NCI-H2081 treated with DMSO at 0.1 percent for 48 hours (cell line): ENCODE measurements at regions not wholly inside any gene's neighbourhood (a gene's known extent, or its start where the extent isn't known, plus 50 kb on each side); places are given as distances from the start of the nearest gene placed in this dataset.
"Not testable (repeated sequence)": the region's sequence is repeated elsewhere in the genome, so short reads cannot be mapped to it uniquely, and the experiment has no call there.

Experiments used
- DNase-seq: peaks from one replicate; lab custom pipeline; 2025; lab: John Stamatoyannopoulos, UW

DNA sequence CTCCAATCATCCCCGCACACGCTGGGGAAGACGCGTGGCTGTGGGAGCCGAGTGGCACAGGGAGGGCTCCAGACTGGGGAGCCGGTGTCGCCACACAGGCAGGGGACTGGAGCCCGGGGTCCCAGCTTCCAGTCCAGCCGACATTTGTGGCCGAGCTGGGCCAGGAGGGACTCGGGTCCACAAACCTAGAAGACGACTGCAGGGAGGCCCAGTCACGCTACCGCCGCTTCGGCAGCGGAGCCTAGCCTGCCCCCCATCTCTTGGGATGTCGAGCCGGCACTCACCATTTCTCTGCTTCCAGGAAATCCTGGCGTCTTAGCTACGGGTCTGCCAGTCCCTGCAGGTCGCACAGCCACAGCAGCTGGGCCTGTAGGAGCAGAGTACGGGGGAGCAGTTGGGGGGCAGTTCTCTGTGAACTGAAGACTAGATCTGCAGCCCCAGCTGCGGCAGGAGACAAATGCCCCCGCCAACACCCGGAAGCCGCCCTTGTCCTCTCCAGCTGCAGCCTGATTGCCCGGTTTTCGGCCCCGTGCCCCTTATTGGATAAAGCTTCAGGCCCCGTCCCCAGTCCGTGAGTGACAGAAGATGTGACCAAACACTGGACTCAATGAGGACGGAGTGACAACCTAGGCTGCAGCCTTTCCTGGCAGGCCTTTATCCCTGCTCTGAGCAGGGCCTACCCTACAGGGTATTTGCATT, 270.7 kb downstream of the ZNF33B start:
- peak; percentile 22 for DNase-seq

DNA sequence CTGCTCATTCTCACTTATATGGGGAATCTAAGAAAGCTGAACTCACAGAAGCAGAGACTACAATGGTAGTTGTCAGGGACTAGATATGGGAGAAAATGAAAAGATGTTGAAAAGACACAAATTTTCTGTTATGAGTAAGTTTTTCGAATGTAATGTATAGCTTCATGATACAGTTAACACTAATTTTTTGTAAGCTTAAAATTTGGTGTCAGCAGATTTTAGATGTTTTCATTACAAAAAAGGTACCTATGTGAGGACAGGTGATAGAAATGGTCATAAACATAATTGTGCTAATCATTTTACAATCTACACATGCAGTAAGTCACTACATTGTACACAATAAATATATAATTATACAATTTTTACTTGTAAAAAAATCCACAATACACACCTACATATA, 286.6 kb downstream of the ZNF33B start:
- no peak for DNase-seq

GRCh38 chr10:42336593-42337337, 301.6 kb downstream of the ZNF33B start:
- not testable (repeated sequence) for DNase-seq

DNA sequence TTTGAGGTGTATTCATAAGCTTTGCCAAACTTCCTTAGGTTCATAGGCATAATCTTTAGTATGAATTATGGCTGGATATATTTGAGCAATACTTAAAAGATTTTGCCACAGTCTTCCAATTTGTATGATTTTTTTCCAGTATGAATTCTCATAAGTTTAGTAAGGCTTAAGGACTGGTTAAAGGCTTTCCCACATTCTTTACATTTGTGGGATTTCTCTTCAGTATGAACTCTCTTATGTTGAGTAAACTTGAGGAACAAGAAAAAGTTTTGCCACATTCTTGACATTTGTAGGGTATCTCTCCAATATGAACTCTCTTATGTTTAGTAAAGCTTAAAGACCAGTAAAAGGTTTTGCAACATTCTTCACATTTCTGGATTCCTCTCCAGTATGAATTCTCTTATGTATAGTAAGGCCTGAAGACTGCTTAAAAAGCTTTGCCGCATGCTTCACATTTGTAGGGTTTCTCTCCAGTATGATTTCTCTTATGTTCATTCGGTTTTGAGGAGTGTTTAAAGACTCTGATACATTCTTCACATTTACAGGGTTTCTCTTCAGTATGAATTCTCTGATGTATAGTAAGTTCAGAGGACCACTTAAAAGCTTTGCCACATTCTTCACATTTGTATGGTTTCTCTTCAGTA, 302.6 kb downstream of the ZNF33B start:
- DNase-seq, result not testable (repeated sequence)

GRCh38 chr10:42304341-42304740, 334.0 kb downstream of the ZNF33B start:
- no peak for DNase-seq

DNA sequence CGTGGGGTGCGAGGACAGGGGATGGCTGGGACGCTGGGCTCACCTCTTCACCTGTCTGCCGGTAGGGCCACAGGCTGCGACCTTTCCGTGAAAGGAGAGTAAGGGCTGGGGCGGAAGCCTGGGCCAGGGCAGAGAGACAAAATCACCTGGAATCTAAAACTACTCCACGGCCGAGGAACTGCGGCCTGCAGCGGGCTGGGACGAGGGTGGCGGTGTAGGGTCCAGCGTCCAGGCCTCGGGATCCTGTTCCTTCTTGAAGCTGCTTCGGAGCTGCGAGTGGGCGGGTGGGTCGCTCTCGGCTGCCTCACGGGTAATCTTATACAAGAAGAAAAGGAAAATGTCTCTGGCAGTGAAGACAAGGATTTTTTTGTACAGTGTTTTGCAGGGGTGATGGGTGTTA, 356.5 kb downstream of the ZNF33B start:
- not testable (repeated sequence) for DNase-seq

DNA sequence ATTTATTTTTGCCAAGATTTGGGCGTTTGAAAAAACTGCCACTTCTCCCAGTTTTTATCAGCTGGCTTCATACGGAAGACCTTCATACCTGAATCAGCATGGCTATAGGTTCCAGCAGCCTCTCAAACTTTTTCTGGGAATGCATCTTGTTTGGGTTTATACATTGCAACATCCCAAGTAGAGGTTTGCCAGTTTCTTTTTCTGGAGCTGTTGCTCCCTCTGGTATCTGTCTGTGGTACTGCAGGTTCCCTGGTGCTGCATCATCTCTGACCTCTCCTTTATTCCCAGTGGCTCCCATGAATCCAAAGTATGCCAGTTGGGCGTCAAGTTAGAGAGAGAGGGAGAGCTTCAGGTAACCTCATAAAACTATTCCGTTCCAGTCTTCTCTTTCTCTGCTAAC, 368.6 kb downstream of the ZNF33B start:
- not testable (repeated sequence) for DNase-seq

GRCh38 chr10:42263259-42263658, 375.1 kb downstream of the ZNF33B start:
- DNase-seq, result not testable (repeated sequence)

DNA sequence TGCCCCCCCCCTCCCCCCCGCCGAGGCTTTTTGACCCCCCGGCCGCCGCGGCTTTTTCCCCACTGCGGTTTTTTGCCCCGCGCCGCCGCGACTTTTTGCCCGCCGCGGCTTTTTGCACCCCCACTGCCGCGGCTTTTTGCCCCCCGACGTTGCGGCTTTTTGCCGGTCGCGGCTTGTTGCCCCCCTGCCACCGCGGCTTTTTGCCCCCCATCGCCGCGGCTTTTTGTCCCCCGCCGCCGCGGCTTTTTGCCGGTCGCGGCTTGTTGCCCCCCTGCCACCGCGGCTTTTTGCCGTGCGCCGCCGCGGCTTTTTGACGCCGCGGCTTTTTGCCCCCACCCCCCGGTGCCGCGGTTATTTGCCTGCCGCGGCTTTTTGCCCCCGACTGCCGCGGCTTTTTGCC, 395.4 kb downstream of the ZNF33B start:
- not testable (repeated sequence) for DNase-seq

- no peak for DNase-seq
Observed at GRCh38 chr10:42242135-42242805, 396.1 kb downstream of the ZNF33B start.

- not testable (repeated sequence) for DNase-seq
Observed at GRCh38 chr10:42236401-42236800, 402.0 kb downstream of the ZNF33B start.

GRCh38 chr10:42235736-42236135, 402.6 kb downstream of the ZNF33B start:
- DNase-seq, result not testable (repeated sequence)

DNA sequence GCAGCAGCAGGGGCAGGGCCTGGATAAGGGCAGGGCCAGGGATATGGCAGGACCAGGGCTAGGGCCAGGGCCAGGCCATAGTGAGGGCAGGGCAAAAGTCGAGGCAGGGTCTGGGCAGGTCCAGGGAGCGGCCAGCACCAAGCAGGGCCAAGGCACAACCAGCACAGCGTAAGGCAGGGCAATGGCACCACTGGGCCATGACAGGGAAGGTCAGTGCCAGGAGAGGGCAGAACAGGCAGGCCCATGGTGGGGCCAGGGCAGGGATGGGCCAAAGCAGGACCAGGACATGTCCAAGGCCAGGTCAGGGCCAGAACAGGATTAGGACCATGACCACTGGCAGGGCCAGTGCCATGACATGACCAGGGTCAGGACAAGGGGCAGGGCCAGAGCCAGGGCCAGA, 403.1 kb downstream of the ZNF33B start:
- DNase-seq, result not testable (repeated sequence)

DNA sequence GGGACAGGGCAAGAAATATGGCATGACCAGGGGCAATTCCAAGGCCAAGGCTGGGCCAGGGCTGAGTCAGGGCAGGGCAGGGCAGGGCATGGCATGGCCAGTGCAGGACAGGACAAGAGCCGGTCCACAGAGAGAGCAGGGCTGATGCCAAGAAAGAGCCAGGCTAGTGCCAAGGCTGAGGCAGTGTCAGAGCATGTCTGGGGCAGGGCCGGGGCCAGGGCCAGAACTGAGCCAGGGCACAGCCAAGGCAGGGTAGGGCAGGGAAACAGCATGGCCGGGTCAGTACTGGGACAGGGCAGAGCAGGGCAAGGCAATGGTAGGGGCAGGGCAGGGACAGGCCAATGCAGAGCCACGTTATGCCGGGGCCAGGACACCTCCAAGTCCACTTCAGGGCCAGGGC, 403.9 kb downstream of the ZNF33B start:
- not testable (repeated sequence) for DNase-seq

DNA sequence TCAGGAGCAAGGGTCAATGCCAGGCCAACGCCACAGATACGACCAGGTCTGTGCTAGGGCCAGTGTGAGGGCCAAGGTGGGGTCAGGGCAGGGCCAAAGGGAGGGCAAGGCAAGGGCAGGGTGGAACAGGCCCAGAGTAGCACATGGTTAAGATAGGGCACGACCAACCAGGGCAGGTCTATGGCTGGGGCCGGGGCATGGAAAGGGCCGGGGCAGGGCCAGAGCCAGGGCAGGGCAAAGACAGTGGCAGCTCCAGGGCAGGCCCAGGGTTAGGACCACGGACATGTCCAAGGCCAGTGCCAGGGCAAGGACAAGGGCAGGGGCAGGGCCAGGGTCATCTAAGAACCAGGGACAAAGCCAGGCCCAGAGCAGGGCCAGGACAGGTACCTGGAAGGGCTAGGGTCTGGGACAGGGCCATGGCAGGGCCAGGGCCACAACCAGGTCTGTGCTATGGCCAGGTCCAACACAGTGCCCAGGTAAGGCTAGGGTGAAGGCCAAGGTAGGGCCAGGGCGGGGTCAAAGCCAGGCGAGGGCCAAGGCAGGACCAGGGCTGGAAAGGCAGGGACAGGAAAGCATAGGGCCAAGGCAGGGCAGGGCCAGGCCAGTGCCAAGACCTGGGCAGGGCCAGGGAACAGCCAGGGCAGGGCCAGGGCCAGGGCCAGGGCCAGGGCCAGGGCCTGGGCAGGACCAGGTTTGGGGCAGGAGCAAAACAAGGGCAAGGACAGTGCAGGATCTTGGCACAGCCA, 404.7 kb downstream of the ZNF33B start:
- not testable (repeated sequence) for DNase-seq

DNA sequence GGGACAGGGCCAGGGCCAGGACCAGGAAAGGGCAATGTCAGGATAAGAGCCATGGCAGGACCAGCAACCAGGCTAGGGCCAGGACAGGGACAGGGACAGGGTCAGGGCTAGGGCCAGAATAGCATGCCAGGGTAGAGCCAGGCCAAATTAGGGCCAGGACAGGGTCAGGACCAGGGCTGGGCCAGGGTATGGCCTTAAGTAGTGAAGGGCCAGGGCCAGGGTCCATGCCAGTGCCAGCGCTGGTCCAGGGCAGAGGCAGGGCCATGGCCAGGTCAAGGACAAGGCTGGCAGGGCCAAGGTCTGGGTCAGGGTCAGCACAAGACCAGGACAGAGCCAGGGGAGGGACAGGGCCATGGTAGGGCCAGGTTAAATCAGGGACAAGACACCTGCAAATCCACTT, 405.4 kb downstream of the ZNF33B start:
- not testable (repeated sequence) for DNase-seq

DNA sequence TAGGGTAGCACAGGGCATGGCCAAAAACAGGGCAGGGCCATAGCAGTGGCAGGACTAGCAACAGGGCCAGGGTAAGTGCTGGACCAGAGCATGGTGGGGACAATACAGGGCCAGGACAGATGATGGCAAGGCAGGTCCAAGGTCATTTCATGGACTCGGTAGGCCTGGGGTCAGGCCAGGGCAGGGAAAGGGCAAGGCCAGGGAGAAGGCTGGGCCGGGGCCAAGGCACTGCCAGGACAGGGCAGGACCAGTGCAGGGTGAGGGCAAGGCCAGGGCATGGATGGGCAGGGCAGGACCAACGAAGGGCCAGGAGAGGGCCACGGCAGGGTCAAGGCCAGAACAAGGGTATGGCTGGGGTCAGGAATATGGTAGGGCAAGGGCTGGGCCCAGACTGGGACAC, 407.6 kb downstream of the ZNF33B start:
- not testable (repeated sequence) for DNase-seq

GRCh38 chr10:42230115-42230514, 408.3 kb downstream of the ZNF33B start:
- not testable (repeated sequence) for DNase-seq

DNA sequence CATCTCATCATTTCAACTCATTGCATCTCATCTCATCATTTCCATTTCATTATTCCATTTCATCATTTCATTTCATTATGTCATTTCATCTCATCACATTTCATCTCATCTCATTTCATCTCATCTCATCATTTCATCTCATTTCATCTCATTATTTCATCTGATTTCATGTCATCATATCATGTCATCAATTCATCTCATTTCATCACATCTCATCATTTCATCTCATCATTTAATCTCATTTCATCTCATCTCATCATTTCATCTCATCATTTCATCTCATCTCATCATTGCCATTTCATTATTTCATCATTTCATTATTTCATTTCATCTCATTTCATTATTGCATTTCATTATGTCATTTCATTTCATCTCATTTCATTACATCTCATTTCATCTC, 410.5 kb downstream of the ZNF33B start:
- DNase-seq, result not testable (repeated sequence)

GRCh38 chr10:42193588-42193987, 444.8 kb downstream of the ZNF33B start:
- DNase-seq, result not testable (repeated sequence)

DNA sequence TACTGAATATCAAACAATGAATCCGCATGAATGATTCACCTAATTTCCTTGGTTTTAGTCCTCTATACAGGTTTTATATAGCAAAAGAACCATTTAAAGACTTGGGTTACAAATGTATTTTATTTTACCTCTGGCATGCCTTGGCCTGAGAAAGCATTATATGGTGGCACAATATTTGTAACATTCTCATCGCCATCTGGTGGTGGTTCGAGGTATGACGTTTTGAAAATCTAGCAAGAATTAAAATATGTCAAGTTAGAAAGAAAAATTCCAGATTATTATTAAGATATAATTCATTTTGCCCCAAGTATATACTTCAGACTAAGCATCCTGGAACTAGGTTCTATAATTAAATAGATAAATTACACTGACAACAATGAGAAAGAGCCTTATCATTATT, 445.9 kb downstream of the ZNF33B start:
- DNase-seq, result not testable (repeated sequence)
